Lower leg skin (tissue), 4 donors: ENCODE measurements at regions not wholly inside any gene's neighbourhood (a gene's known extent, or its start where the extent isn't known, plus 50 kb on each side); places are given as distances from the start of the nearest gene placed in this dataset.

Experiments used
- DNase-seq, 2 donors: peaks; one replicate each; pipeline ENCODE4 v3.0.0-alpha.2; 2019; ENCODE audit warnings: low spot score in 2 of 2
- H3K4me3 ChIP-seq: fragments of 200-600 bp; sonication (generic); 2 replicates; pipeline ENCODE4 v1.5.1; 2017; ENCODE audit warnings: mild to moderate bottlenecking, low read depth; ENCODE audit not compliant: poor library complexity, severe bottlenecking
- POLR2A ChIP-seq, 2 donors: fragments of 450-650 bp; IDR thresholded peaks; one replicate each; pipeline ENCODE4 v1.6.1; 2016 to 2017; ENCODE audit warnings: antibody characterized with exemption in 2 of 2, mild to moderate bottlenecking in 1 of 2, moderate library complexity in 1 of 2
- WGBS, 2 donors: methylation state at CpG; one replicate each; pipeline ENCODE4 v1.1.5; 2018; 5-methylcytosine and 5-hydroxymethylcytosine counted together
- intact Hi-C: fragments of 100-400 bp; cut with DNase I; formaldehyde crosslinking; loops from one replicate; pipeline ENCODE4 v1.15.0; 2023; ENCODE audit warnings: low total_unique reads
- TF ChIP-seq, protein P1 (sequence below), 3 donors: fragments of 450-650 bp; IDR thresholded peaks; one replicate each; pipeline ENCODE4 v1.5.1; 2016; ENCODE audit warnings: antibody characterized with exemption in 3 of 3, mild to moderate bottlenecking in 3 of 3, moderate library complexity in 2 of 3

DNA sequence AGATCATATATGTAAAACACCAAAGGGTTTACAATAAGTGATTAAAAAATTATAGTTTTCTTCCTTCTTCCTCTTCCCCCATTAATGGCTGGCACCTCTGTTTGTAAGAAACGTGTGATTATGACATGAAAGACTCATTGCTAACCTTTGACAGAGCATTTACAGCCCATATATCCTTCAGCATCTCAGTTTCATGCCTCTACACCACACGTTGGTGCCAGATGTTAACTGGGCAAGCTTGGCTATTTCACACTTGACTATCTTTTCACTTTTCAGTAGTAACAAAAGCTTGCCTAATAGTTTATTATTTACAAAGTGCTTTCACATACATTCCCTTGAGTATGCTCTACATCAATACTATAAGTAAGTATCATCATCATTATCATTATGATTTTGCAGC lies 65.3 kb upstream of the C1QTNF7 start:
- no peak for TF ChIP-seq POLR2A (IDR thresholded peaks at IDR 0.05)
- TF ChIP-seq, protein P1, sequence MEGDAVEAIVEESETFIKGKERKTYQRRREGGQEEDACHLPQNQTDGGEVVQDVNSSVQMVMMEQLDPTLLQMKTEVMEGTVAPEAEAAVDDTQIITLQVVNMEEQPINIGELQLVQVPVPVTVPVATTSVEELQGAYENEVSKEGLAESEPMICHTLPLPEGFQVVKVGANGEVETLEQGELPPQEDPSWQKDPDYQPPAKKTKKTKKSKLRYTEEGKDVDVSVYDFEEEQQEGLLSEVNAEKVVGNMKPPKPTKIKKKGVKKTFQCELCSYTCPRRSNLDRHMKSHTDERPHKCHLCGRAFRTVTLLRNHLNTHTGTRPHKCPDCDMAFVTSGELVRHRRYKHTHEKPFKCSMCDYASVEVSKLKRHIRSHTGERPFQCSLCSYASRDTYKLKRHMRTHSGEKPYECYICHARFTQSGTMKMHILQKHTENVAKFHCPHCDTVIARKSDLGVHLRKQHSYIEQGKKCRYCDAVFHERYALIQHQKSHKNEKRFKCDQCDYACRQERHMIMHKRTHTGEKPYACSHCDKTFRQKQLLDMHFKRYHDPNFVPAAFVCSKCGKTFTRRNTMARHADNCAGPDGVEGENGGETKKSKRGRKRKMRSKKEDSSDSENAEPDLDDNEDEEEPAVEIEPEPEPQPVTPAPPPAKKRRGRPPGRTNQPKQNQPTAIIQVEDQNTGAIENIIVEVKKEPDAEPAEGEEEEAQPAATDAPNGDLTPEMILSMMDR (IDR thresholded peaks at IDR 0.05), result no peak
- intact Hi-C loops, result no loop called here
- H3K4me3 ChIP-seq, result no peak overlapping the region
- DNase-seq, result no peak
- WGBS, 2 donors, result 34 to 51% methylated on average over 2 of the region's 2 CpGs

DNA sequence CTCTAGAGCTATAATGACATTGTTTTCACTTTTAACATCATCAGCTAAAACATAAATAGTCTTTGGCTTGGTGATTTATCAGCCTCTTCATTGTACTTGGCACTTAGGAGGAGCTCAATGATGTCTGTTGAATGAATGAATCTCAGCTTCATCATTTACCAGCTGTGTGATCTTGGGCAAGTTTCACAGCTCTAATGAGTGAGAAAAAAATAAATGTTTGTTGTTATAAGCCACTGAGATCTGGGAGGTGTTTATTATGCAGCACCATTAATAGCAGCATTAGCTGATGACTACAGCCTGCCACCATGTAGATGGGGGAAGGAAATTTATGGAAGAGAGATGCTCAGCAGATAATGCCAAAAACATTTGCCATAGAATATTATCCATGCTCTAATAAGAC lies 63.6 kb upstream of the C1QTNF7 start:
- TF ChIP-seq POLR2A (IDR thresholded peaks at IDR 0.05), result no peak
- TF ChIP-seq, protein P1 (IDR thresholded peaks at IDR 0.05), result no peak
- no peak for DNase-seq
- intact Hi-C loops, result no loop called here
- H3K4me3 ChIP-seq, result no peak overlapping the region

DNA sequence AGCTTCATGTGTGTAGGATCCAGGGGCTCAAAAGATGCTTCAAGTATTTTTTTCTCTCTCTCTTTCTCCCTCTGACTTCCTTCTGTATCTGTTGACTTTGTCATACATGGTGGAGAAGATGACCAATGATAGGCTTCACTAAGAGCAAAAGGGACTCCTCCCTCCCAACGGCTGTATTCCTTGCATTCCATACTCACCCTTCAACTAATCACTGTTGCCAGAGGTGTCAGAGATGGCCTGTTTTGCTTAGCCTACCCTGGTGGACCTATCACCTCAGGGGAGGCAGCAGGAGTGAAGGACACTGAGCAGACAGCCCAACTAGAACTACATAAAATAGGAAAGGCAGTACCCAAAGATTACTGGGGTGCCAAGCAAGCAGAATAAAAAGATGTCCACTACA lies 62.2 kb upstream of the C1QTNF7 start:
- WGBS, 2 donors, result 52% methylated on average over 1 of the region's 1 CpG
- TF ChIP-seq, protein P1 (IDR thresholded peaks at IDR 0.05), result no peak
- no peak for TF ChIP-seq POLR2A (IDR thresholded peaks at IDR 0.05)
- no peak for DNase-seq
- H3K4me3 ChIP-seq, result no peak overlapping the region
- intact Hi-C loops, result no loop called here

DNA sequence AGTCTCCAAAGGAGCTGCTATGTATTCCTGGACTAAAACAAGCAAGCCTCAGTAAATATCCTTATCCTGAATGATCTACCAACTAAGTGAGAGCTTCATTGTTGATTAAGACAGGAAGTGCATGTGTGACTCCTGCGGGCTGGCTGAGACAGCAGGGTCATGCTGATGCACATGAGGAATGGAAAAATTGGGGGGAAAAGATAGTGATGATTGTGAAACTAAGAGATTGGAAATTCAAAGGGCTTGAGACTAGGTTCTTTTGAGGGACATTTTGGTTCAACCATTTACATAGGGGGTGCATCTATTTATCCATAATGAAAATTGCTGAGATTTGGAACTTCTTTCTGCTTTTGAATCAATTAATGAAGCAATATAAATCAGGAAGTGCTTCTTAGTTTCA lies 61.1 kb upstream of the C1QTNF7 start:
- intact Hi-C loops, result no loop called here
- TF ChIP-seq, protein P1 (IDR thresholded peaks at IDR 0.05), result no peak
- no peak for TF ChIP-seq POLR2A (IDR thresholded peaks at IDR 0.05)
- no peak for DNase-seq
- WGBS, 2 donors, result 40% methylated on average over 1 of the region's 1 CpG
- no peak overlapping the region for H3K4me3 ChIP-seq

DNA sequence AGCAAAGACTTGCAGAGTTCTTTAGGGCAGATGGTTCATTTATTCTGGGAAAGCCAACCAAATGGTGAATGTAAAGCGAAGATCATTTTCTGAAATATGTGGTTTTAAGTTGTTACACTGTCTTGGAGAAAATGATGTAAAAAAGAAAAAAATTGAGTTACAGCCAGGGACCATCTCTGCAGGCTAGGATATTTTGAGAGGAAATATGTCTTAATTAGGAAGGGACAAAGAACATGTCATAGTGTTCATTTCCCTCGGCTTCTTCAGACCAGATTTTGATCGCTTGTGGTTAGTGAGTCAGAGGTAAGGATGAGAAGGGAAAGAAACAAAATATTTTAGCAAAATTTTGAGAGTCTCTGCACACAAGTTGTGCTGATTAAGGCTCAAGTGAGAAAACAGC lies 59.0 kb upstream of the C1QTNF7 start:
- intact Hi-C loops, result no loop called here
- H3K4me3 ChIP-seq, result no peak overlapping the region
- WGBS, 2 donors, result 38 to 44% methylated on average over 3 of the region's 3 CpGs
- no peak for DNase-seq
- no peak for TF ChIP-seq POLR2A (IDR thresholded peaks at IDR 0.05)
- TF ChIP-seq, protein P1 (IDR thresholded peaks at IDR 0.05), result no peak

DNA sequence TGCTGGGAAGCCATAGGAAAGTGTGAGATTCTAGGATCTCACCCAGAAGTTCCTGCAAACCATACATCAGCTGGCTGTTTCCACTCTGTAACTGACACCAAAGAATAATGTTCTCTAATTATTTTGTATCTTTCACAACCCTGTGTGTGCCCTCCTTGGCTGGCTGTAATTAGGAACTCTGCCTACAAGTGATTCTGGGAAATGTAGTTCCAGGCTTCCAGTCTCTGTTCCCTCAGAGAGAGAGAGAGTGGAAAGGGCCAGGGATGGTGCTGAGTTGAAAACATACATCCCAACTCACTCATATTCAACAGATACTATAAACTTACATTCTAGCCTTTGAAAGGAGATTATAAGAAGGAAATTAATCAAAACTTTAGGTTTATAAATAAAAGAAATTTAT lies 57.5 kb upstream of the C1QTNF7 start:
- no peak for DNase-seq
- TF ChIP-seq, protein P1 (IDR thresholded peaks at IDR 0.05), result no peak
- TF ChIP-seq POLR2A (IDR thresholded peaks at IDR 0.05), result no peak
- intact Hi-C loops, result no loop called here
- H3K4me3 ChIP-seq, result no peak overlapping the region
